Left lung (tissue), 4 donors: ENCODE measurements at regions not wholly inside any gene's neighbourhood (a gene's known extent, or its start where the extent isn't known, plus 50 kb on each side); places are given as distances from the start of the nearest gene placed in this dataset.

Experiments
- ATAC-seq: fragments of 200-7000 bp; cut with Tn5 transposase; one replicate; pipeline ENCODE4 v1.9.1; 2020; ENCODE audit warnings: moderate library complexity
- DNase-seq, 4 donors: peaks; one replicate each; pipeline ENCODE4 v3.0.0-alpha.2; 2013 to 2020
- H3K27ac ChIP-seq, 2 donors: fragments of 200-600 bp; sonication (generic) in 1 of 2; one replicate each; pipeline versions ENCODE4 v1.5.0 to v1.8.0; 2020 to 2021
- H3K27me3 ChIP-seq, 2 donors: fragments of 200-600 bp; sonication (generic) in 1 of 2; one replicate each; pipeline versions ENCODE4 v1.5.0 to v1.8.0; 2020 to 2021
- H3K36me3 ChIP-seq, 2 donors: fragments of 200-600 bp; sonication (generic) in 1 of 2; one replicate each; pipeline versions ENCODE4 v1.5.0 to v1.8.0; 2020 to 2021
- H3K4me1 ChIP-seq, 2 donors: fragments of 200-600 bp; one replicate each; pipeline ENCODE4 v1.8.0; 2021
- H3K4me3 ChIP-seq, 2 donors: fragments of 200-600 bp; sonication (generic) in 1 of 2; one replicate each; pipeline versions ENCODE4 v1.5.0 to v1.8.0; 2020 to 2021; ENCODE audit warnings: mild to moderate bottlenecking in 1 of 2
- H3K9me3 ChIP-seq, 2 donors: fragments of 200-600 bp; sonication (generic) in 1 of 2; one replicate each; pipeline versions ENCODE4 v1.5.0 to v1.8.0; 2020 to 2021
- intact Hi-C, 2 donors: fragments of 100-400 bp; cut with DNase I; formaldehyde crosslinking; loops; one replicate each; pipeline versions ENCODE4 v1.11.2 to v1.14.2; 2022
- TF ChIP-seq, protein P1 (sequence below), 2 donors: fragments of 200-600 bp; sonication (generic) in 1 of 2; IDR thresholded peaks; one replicate each; pipeline versions ENCODE4 v1.5.0 to v1.8.0; 2021; ENCODE audit warnings: antibody characterized with exemption in 2 of 2
- donor health status: DM: no; HTN: yes; CAD: no.
- donor health status: DM: no; HTN: no; CAD: no.

DNA sequence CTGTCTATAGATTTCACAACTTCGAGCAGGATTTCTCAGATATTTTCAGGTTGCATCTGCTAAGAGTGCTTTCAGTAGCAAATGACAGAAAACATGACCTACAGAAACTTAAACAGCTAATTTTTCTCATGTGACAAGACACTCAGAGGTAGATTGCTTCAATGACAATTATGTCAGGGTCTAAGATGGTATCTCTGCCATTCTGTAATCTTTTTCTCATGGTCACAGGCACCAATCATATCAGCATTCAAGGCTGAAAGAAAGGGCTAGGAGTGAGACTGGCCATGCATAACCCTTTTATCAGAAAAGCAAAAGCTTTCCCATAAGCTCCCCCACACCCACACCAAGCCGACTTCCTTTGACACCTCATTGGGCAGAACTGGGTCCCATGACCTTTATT, 450.5 kb upstream of the FAR2 start:
- Histone ChIP-seq H3K27me3 (no peaks in the 10 kb centered on the region), H3K9me3 (peaks cover 0 to 6% of the 10 kb centered on the region in 2 donors), H3K4me1 (no peaks in the 10 kb centered on the region), H3K4me3 (no peak overlapping the region), H3K36me3 (no peaks in the 10 kb centered on the region), H3K27ac (no peak overlapping the region)
- TF ChIP-seq, protein P1, sequence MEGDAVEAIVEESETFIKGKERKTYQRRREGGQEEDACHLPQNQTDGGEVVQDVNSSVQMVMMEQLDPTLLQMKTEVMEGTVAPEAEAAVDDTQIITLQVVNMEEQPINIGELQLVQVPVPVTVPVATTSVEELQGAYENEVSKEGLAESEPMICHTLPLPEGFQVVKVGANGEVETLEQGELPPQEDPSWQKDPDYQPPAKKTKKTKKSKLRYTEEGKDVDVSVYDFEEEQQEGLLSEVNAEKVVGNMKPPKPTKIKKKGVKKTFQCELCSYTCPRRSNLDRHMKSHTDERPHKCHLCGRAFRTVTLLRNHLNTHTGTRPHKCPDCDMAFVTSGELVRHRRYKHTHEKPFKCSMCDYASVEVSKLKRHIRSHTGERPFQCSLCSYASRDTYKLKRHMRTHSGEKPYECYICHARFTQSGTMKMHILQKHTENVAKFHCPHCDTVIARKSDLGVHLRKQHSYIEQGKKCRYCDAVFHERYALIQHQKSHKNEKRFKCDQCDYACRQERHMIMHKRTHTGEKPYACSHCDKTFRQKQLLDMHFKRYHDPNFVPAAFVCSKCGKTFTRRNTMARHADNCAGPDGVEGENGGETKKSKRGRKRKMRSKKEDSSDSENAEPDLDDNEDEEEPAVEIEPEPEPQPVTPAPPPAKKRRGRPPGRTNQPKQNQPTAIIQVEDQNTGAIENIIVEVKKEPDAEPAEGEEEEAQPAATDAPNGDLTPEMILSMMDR (IDR thresholded peaks at IDR 0.05) = no peak
- DNase-seq (no peak), ATAC-seq (no peak)
- intact Hi-C loops = no loop called here

DNA sequence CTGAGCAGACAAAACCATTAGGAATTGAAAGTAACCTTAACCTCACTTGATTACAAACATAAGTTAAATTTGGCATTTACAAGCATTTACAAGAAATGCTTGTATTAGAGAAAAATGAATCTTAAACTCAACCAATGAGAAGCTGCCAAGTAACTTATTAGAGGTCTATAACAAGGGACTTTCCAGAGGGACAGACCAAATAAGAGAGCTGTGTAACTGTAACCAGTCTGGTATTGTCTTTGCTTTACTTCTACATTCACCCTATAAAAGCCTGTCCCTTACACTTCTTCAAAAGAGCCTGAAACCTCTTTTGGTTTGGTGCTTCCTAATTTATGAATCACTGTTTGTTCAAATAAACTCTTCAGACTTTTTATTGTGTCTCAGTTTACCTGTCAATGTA, 450.0 kb upstream of the FAR2 start:
- Histone ChIP-seq H3K27ac (no peak overlapping the region), H3K36me3 (no peaks in the 10 kb centered on the region), H3K27me3 (no peaks in the 10 kb centered on the region), H3K4me3 (no peak overlapping the region), H3K9me3 (peaks cover 0 to 10% of the 10 kb centered on the region in 2 donors), H3K4me1 (no peaks in the 10 kb centered on the region)
- no peak for ATAC-seq
- TF ChIP-seq, protein P1 (IDR thresholded peaks at IDR 0.05) = no peak
- DNase-seq = no peak
- intact Hi-C loops = no loop called here

DNA sequence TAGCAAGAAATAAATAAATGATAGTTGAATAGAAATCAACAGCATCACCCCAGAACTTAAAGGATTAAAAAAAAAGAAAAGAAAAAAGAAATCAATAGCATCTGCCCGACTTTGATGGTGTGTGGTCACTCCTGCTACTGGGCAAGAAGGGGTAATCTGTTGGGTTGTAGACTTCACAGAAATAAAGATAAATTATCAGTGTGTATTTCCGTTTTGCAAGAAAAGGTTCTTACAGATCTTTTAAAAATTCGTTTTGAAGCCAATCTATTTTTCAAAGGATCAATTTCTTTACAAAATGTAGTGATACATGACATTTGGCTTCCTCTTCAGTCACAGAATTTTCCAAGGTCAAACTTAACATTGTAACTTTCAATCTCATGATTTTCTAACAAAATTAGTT, 448.9 kb upstream of the FAR2 start:
- Histone ChIP-seq H3K4me3 (no peak overlapping the region), H3K27me3 (no peaks in the 10 kb centered on the region), H3K9me3 (peaks cover 0 to 10% of the 10 kb centered on the region in 2 donors), H3K27ac (no peak overlapping the region), H3K4me1 (no peaks in the 10 kb centered on the region), H3K36me3 (no peaks in the 10 kb centered on the region)
- ATAC-seq (no peak), DNase-seq (no peak)
- TF ChIP-seq, protein P1 (IDR thresholded peaks at IDR 0.05) = no peak
- intact Hi-C loops = no loop called here

DNA sequence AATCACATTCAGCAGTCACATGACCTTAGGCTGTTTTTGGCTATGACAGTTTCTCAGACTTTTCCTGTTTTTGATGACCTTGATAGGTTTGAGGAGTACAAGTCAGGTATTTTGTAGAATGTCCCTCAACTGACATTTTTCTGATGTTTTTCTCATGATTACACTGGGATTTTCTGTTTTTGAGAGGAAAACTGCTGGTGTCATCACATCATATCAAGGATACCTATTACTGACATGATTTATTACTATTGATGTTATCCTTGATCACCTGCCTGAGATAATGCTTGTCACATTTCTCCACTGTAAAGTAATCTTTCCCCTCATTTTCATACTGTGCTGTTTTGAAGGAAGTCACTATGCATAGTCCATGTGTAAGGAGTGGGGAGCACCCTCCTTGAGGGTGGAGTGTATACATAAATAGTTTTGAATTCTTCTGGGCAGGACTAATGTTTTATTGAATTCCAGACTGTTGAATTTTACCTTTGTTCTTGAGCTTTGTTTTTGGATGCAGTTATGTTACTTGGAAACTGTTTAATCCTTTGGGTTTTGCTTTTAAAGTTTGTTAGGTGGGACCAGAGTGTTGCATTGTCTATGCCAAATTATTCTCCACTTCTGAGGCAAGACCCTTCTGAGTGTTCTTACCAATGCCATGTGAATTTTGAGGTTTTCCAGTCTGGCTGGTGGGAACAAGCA, 444.5 kb upstream of the FAR2 start:
- no peak overlapping the region for H3K4me3 ChIP-seq
- no peaks in the 10 kb centered on the region for H3K36me3 ChIP-seq
- H3K27ac ChIP-seq = no peak overlapping the region
- peaks cover 0 to 10% of the 10 kb centered on the region in 2 donors for H3K9me3 ChIP-seq
- intact Hi-C loops = no loop called here
- H3K27me3 ChIP-seq = no peaks in the 10 kb centered on the region
- no peak for DNase-seq
- no peaks in the 10 kb centered on the region for H3K4me1 ChIP-seq
- no peak for ATAC-seq
- TF ChIP-seq, protein P1 (IDR thresholded peaks at IDR 0.05) = no peak

DNA sequence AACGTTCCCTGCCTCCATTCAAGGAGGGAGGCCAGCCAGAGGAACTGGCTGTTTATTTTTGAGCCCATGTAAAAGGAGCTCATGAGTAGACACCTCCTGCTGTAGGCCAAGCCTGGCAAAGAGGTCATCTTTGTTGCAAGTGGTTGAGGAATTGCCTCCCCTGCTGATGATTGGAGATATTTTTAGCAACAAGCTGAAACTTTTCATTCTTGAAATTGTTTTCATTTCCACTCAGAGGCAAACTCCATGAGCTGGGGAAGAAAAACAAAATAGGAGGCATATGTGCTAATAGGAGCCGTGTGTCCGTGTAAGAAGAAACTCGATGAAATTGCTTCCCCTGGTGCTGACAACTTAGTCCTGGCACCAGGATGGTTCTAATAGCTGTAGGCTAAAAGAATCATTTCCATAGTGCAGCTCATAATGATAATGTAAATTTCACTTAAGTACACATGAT, 440.1 kb upstream of the FAR2 start:
- intact Hi-C loops = no loop called here
- ATAC-seq (no peak), DNase-seq (no peak)
- Histone ChIP-seq H3K4me1 (no peaks in the 10 kb centered on the region), H3K27ac (no peak overlapping the region), H3K4me3 (no peak overlapping the region), H3K36me3 (no peaks in the 10 kb centered on the region), H3K9me3 (peaks cover 0 to 2% of the 10 kb centered on the region in 2 donors), H3K27me3 (no peaks in the 10 kb centered on the region)
- TF ChIP-seq, protein P1 (IDR thresholded peaks at IDR 0.05) = no peak
